DND-41 (cell line): ENCODE measurements at regions not wholly inside any gene's neighbourhood (a gene's known extent, or its start where the extent isn't known, plus 50 kb on each side); places are given as distances from the start of the nearest gene placed in this dataset.

Experiments
- CTCF ChIP-seq: IDR thresholded peaks from 2 replicates; pipeline ENCODE4 v1.5.1; 2012; ENCODE audit warnings: borderline replicate concordance, low read length, moderate library complexity, mild to moderate bottlenecking; ENCODE audit not compliant: poor library complexity, severe bottlenecking; ENCODE audit errors: extremely low read depth
- EZH2 ChIP-seq: IDR thresholded peaks from 3 replicates; pipeline ENCODE4 v1.6.1; 2012; ENCODE audit warnings: borderline replicate concordance, low read depth, mild to moderate bottlenecking, moderate library complexity, low read length, inconsistent platforms; ENCODE audit not compliant: severe bottlenecking

- no peak for TF ChIP-seq EZH2
- TF ChIP-seq CTCF = no peak
Observed at GRCh38 chr19:30738047-30738446, 365.9 kb downstream of the ZNF536 start.
